ENCODE measurements at regions not wholly inside any gene's neighbourhood (a gene's known extent, or its start where the extent isn't known, plus 50 kb on each side); places are given as distances from the start of the nearest gene placed in this dataset.

GRCh38 chr3:134087060-134087974 lies 57.6 kb upstream of the SLCO2A1 start:
- H3K4me1 ChIP-seq (replicated peaks) = no peaks in the 10 kb centered on the region
- TF ChIP-seq POLR2A (IDR thresholded peaks at IDR 0.05) = no peak
- no peak for TF ChIP-seq POLR2AphosphoS5 (IDR thresholded peaks at IDR 0.05)
- no peak for TF ChIP-seq CTCF (IDR thresholded peaks at IDR 0.05)
- DNase-seq (ENCODE audit: low spot score) = no peak
- no peaks in the 10 kb centered on the region for H3K36me3 ChIP-seq
- no peak overlapping the region for H3K27ac ChIP-seq
- intact Hi-C loops (cut with DNase I) = no loop called here
- H3K9me3 ChIP-seq = no peaks in the 10 kb centered on the region
- no peaks in the 10 kb centered on the region for H3K27me3 ChIP-seq (replicated peaks; ENCODE audit: insufficient read depth)
- 89% methylated on average over 10 of the region's 10 CpGs for WGBS
- no peak overlapping the region for H3K4me3 ChIP-seq

- Histone ChIP-seq H3K27ac (no peak overlapping the region), H3K4me1 (replicated peaks) (no peaks in the 10 kb centered on the region), H3K9me3 (no peaks in the 10 kb centered on the region), H3K36me3 (no peaks in the 10 kb centered on the region), H3K4me3 (no peak overlapping the region), H3K27me3 (replicated peaks; ENCODE audit: insufficient read depth) (no peaks in the 10 kb centered on the region)
- intact Hi-C loops (cut with DNase I) = no loop called here
- WGBS = 85% methylated on average over 6 of the region's 6 CpGs
- TF ChIP-seq POLR2AphosphoS5 (IDR thresholded peaks at IDR 0.05) (no peak), POLR2A (IDR thresholded peaks at IDR 0.05) (no peak), CTCF (IDR thresholded peaks at IDR 0.05) (no peak)
- no peak for DNase-seq (ENCODE audit: low spot score)
These were observed 56.9 kb upstream of the SLCO2A1 start for GRCh38 chr3:134086616-134087015.

- H3K9me3 ChIP-seq = no peaks in the 10 kb centered on the region
- H3K4me1 ChIP-seq (replicated peaks) = no peaks in the 10 kb centered on the region
- DNase-seq (ENCODE audit: low spot score) = no peak
- no peak overlapping the region for H3K27ac ChIP-seq
- no peaks in the 10 kb centered on the region for H3K36me3 ChIP-seq
- no peak for TF ChIP-seq CTCF (IDR thresholded peaks at IDR 0.05)
- no peak for TF ChIP-seq POLR2AphosphoS5 (IDR thresholded peaks at IDR 0.05)
- TF ChIP-seq POLR2A (IDR thresholded peaks at IDR 0.05) = no peak
- H3K4me3 ChIP-seq = no peak overlapping the region
- intact Hi-C loops (cut with DNase I) = no loop called here
- no peaks in the 10 kb centered on the region for H3K27me3 ChIP-seq (replicated peaks; ENCODE audit: insufficient read depth)
- WGBS = 91% methylated on average over 13 of the region's 13 CpGs
These were observed 55.5 kb upstream of the SLCO2A1 start for GRCh38 chr3:134085034-134085775.

GRCh38 chr3:134084242-134084950 lies 54.7 kb upstream of the SLCO2A1 start:
- Histone ChIP-seq H3K27me3 (replicated peaks; ENCODE audit: insufficient read depth) (no peaks in the 10 kb centered on the region), H3K4me3 (no peak overlapping the region), H3K4me1 (replicated peaks) (no peaks in the 10 kb centered on the region), H3K9me3 (no peaks in the 10 kb centered on the region), H3K27ac (no peak overlapping the region), H3K36me3 (no peaks in the 10 kb centered on the region)
- DNase-seq (ENCODE audit: low spot score) = no peak
- intact Hi-C loops (cut with DNase I) = no loop called here
- no peak for TF ChIP-seq CTCF (IDR thresholded peaks at IDR 0.05)
- no peak for TF ChIP-seq POLR2AphosphoS5 (IDR thresholded peaks at IDR 0.05)
- no peak for TF ChIP-seq POLR2A (IDR thresholded peaks at IDR 0.05)
- 82% methylated on average over 2 of the region's 2 CpGs for WGBS

All from prostate gland (tissue), 2 donors.